ENCODE measurements at regions not wholly inside any gene's neighbourhood (a gene's known extent, or its start where the extent isn't known, plus 50 kb on each side); places are given as distances from the start of the nearest gene placed in this dataset.

- Histone ChIP-seq H2AFZ (ENCODE audit: low read depth, low read length) (no peak overlapping the region), H3K79me2 (ENCODE audit: control insufficient read depth, insufficient read depth, low read length) (no peaks in the 10 kb centered on the region), H3K36me3 (ENCODE audit: control insufficient read depth, insufficient read depth, low read length) (no peaks in the 10 kb centered on the region), H3K9me1 (ENCODE audit: control insufficient read depth, insufficient read depth, low read length) (no peaks in the 10 kb centered on the region), H3K4me2 (ENCODE audit: insufficient read depth, low read length) (no peak overlapping the region), H3K4me1 (replicated peaks in 1 of 2; ENCODE audit: control insufficient read depth in 2 of 2, insufficient read depth in 2 of 2, low read length in 2 of 2) (peaks cover 25 to 60% of the 10 kb centered on the region in 2 experiments), H3K9ac (ENCODE audit: insufficient read depth in 1 of 2, low read depth in 2 of 2, low read length in 2 of 2) (no peak overlapping the region), H3K27ac (ENCODE audit: extremely low read depth, low read depth, low read length) (no peak overlapping the region), H3K27me3 (ENCODE audit: control insufficient read depth in 2 of 2, insufficient read depth in 2 of 2, low read length in 2 of 2) (no peaks in the 10 kb centered on the region), H3K4me3 (no peak overlapping the region), H3K9me3 (replicated peaks; ENCODE audit: control insufficient read depth, insufficient read depth, low read depth, low read length) (no peaks in the 10 kb centered on the region), H4K20me1 (replicated peaks; ENCODE audit: control insufficient read depth, insufficient read depth, low read length) (no peaks in the 10 kb centered on the region)
- FAIRE-seq (no peak), ATAC-seq (no peak), DNase-seq (ENCODE audit: extremely low read depth in 1 of 4, low spot score in 3 of 4) (no peak)
- in situ Hi-C loops (cut with MboI): no loop called here
- ChIA-PET CTCF (ENCODE audit: low intra/inter-chr PET ratio) (no interaction called here), POLR2A (interaction anchor here (0.7 to 1.4 kb wide), 3 partner anchors 11 to 273 kb away, joined by 3 to 4 read pairs (median 3); partner anchors contain the start of gene CITED2)
- intact Hi-C loops (cut with micrococcal nuclease): loop anchor here (5.0 kb wide), 3 partner anchors 60 to 200 kb away; no protein-coding TSS in a partner anchor
- BruUV-seq (replicated peaks): no TSS peak
- 84% methylated on average over 3 of the region's 3 CpGs for WGBS (ENCODE audit: insufficient coverage, low coverage, missing lambda C conversion rate)
- TF ChIP-seq RBM14 (IDR thresholded peaks at IDR 0.05; ENCODE audit: borderline replicate concordance, insufficient read depth, low read depth, low read length) (no peak), THAP12 (CRISPR knock-in tag; IDR thresholded peaks at IDR 0.05) (no peak), KDM1A (IDR thresholded peaks at IDR 0.05) (no peak), ZHX1 (conservative IDR thresholded peaks at IDR 0.05; ENCODE audit: low read length) (no peak), NR2F6 (CRISPR knock-in tag; IDR thresholded peaks at IDR 0.05) (no peak), MTA3 (IDR thresholded peaks at IDR 0.05; ENCODE audit: borderline replicate concordance) (no peak), CEBPG (CRISPR knock-in tag; IDR thresholded peaks at IDR 0.05) (peak; percentile 7; the same call in 1 of the 2 replicates), CEBPG (tag; conservative IDR thresholded peaks at IDR 0.05 in 1 of 2, IDR thresholded peaks at IDR 0.05 in 1 of 2) (0 out of 4 replicates have a peak, but pooled peaks of 1 of the 2 experiments have one; percentile 31), PHTF2 (CRISPR knock-in tag; IDR thresholded peaks at IDR 0.05) (no peak), GTF2F1 (IDR thresholded peaks at IDR 0.05; ENCODE audit: low read depth, low read length) (no peak), CHCHD3 (CRISPR knock-in tag; IDR thresholded peaks at IDR 0.05) (no peak), BRF1 (IDR thresholded peaks at IDR 0.05; ENCODE audit: borderline replicate concordance, extremely low read depth, insufficient read length) (no peak)
- TF ChIP-seq, protein P1, sequence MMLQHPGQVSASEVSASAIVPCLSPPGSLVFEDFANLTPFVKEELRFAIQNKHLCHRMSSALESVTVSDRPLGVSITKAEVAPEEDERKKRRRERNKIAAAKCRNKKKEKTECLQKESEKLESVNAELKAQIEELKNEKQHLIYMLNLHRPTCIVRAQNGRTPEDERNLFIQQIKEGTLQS (IDR thresholded peaks at IDR 0.05): peak; percentile 57
- TF ChIP-seq, protein P1 (CRISPR knock-in tag; conservative IDR thresholded peaks at IDR 0.05): no peak
- TF ChIP-seq, protein P2, sequence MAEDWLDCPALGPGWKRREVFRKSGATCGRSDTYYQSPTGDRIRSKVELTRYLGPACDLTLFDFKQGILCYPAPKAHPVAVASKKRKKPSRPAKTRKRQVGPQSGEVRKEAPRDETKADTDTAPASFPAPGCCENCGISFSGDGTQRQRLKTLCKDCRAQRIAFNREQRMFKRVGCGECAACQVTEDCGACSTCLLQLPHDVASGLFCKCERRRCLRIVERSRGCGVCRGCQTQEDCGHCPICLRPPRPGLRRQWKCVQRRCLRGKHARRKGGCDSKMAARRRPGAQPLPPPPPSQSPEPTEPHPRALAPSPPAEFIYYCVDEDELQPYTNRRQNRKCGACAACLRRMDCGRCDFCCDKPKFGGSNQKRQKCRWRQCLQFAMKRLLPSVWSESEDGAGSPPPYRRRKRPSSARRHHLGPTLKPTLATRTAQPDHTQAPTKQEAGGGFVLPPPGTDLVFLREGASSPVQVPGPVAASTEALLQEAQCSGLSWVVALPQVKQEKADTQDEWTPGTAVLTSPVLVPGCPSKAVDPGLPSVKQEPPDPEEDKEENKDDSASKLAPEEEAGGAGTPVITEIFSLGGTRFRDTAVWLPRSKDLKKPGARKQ (CRISPR knock-in tag; IDR thresholded peaks at IDR 0.05): no peak
Measured at GRCh38 chr6:139647016-139647415, 272.6 kb upstream of the CITED2 start.

Data from K562 (cell line).